SU-DHL-6 (cell line): ENCODE measurements at regions not wholly inside any gene's neighbourhood (a gene's known extent, or its start where the extent isn't known, plus 50 kb on each side); places are given as distances from the start of the nearest gene placed in this dataset.

Experiments
- H2AFZ ChIP-seq: fragments of 200-600 bp; sonication (generic); 2 replicates; pipeline ENCODE4 v1.6.1; 2014; ENCODE audit warnings: low read depth, mild to moderate bottlenecking, moderate library complexity, mixed read lengths, antibody characterized with exemption, low read length; ENCODE audit not compliant: severe bottlenecking
- H3F3A ChIP-seq: fragments of 200-600 bp; shearing (Covaris generic); 2 replicates; pipeline ENCODE4 v1.6.0; 2016; ENCODE audit warnings: antibody characterized with exemption, mild to moderate bottlenecking; ENCODE audit not compliant: insufficient read depth
- H3K27ac ChIP-seq: fragments of 200-600 bp; sonication (generic); 2 replicates; pipeline ENCODE4 v1.5.1; 2016; ENCODE audit warnings: low read depth, mild to moderate bottlenecking, low read length, moderate library complexity, mixed read lengths
- H3K27me3 ChIP-seq: fragments of 200-600 bp; sonication (generic), shearing (Covaris generic); 2 replicates; pipeline ENCODE4 v1.6.0; 2014; ENCODE audit warnings: mild to moderate bottlenecking, low read length
- H3K36me3 ChIP-seq: fragments of 200-600 bp; sonication (generic); 2 replicates; pipeline ENCODE4 v1.6.1; 2014; ENCODE audit warnings: mild to moderate bottlenecking, low read length, mixed read lengths
- H3K4me2 ChIP-seq: fragments of 300-600, 200-600 bp; shearing (Covaris generic), sonication (generic); 2 replicates; pipeline ENCODE4 v1.6.0; 2014; ENCODE audit warnings: low read length, low read depth, mild to moderate bottlenecking; ENCODE audit not compliant: poor library complexity, severe bottlenecking
- H3K4me3 ChIP-seq: fragments of 200-600 bp; sonication (generic); 2 replicates; pipeline ENCODE4 v1.5.1; 2014; ENCODE audit warnings: antibody characterized with exemption, low read length, mild to moderate bottlenecking, mixed read lengths; ENCODE audit not compliant: insufficient read depth, poor library complexity, severe bottlenecking
- H3K79me2 ChIP-seq: fragments of 200-600 bp; sonication (generic); 2 replicates; pipeline ENCODE4 v1.6.1; 2014; ENCODE audit warnings: mild to moderate bottlenecking, low read length, moderate library complexity; ENCODE audit not compliant: insufficient read depth
- H3K9ac ChIP-seq: fragments of 200-600 bp; sonication (generic); 2 replicates; pipeline ENCODE4 v1.7.0; 2014; ENCODE audit warnings: mild to moderate bottlenecking, low read length
- H3K9me2 ChIP-seq: fragments of 200-600 bp; sonication (generic); replicated peaks from 2 replicates; pipeline ENCODE4 v1.6.1; 2014; ENCODE audit warnings: low read length; ENCODE audit not compliant: insufficient read depth
- H3K9me3 ChIP-seq: fragments of 200-600 bp; sonication (generic); 2 replicates; pipeline ENCODE4 v1.6.1; 2014; ENCODE audit warnings: low read length, mixed read lengths; ENCODE audit not compliant: insufficient read depth
- H4K20me1 ChIP-seq: fragments of 200-600 bp; sonication (generic); 2 replicates; pipeline ENCODE4 v1.6.1; 2014; ENCODE audit warnings: low read depth, mild to moderate bottlenecking, antibody characterized with exemption, low read length, moderate library complexity, mixed read lengths
- CTCF ChIP-seq: fragments of 200-600 bp; sonication (generic); IDR thresholded peaks from one replicate; pipeline ENCODE4 v1.5.1; 2017; ENCODE audit warnings: antibody characterized with exemption, mild to moderate bottlenecking, low read length, moderate library complexity; ENCODE audit not compliant: insufficient read depth, poor library complexity, severe bottlenecking
- EZH2phosphoT487 ChIP-seq: fragments of 200-600 bp; sonication (generic), shearing (Covaris generic); conservative IDR thresholded peaks from 2 replicates; pipeline ENCODE4 v1.6.1; 2018; ENCODE audit warnings: mild to moderate bottlenecking, antibody characterized with exemption, low read length, moderate library complexity, mixed read lengths

DNA sequence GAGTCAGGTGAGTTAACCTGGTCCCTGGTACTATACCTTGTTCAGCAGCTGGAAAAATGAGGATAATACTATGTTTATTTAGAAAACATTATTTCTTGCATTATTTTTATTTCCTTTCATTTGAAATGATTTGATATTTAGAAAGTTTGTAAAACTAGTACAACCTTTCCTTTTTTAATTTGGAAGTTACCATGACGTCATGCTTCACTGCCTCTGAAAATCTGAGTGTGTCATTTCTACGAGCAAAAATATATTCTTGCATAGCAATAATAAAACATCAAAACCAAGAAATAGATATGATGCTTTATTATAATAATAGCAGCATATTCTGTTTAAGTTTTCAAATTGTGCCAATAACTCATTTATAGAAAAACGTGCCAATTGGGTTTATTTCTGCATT lies 1445.0 kb upstream of the RAG2 start:
- H3K27me3 ChIP-seq, result no peaks in the 10 kb centered on the region
- H3F3A ChIP-seq, result no peaks in the 10 kb centered on the region
- no peaks in the 10 kb centered on the region for H3K79me2 ChIP-seq
- H3K27ac ChIP-seq, result no peak overlapping the region
- H3K36me3 ChIP-seq, result no peaks in the 10 kb centered on the region
- no peak overlapping the region for H3K9ac ChIP-seq
- H3K9me2 ChIP-seq, result no peaks in the 10 kb centered on the region
- no peak for TF ChIP-seq EZH2phosphoT487
- TF ChIP-seq CTCF, result no peak
- no peaks in the 10 kb centered on the region for H3K9me3 ChIP-seq
- H3K4me3 ChIP-seq, result no peak overlapping the region
- no peak overlapping the region for H3K4me2 ChIP-seq
- no peaks in the 10 kb centered on the region for H4K20me1 ChIP-seq
- H2AFZ ChIP-seq, result no peak overlapping the region

DNA sequence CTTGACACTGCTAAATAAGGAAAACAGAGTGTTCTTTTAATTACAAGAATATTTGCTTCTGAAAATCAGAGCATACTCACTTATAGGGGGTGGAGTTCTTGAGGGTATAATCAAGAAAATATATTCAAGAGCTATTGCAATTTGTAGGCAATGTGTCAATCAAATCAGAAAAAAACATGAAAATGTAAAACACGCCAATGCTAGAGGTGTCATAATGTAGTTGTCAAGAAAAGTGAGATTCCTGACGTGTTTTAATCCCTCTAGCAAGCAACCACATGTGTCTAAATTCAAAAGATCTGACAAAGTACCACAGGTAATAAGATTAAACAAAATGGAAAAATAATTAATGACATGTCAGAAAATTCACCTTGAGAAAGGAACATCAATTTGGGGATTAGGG lies 1440.7 kb upstream of the RAG2 start:
- H3K9ac ChIP-seq, result no peak overlapping the region
- H3K27me3 ChIP-seq, result no peaks in the 10 kb centered on the region
- no peaks in the 10 kb centered on the region for H3F3A ChIP-seq
- H2AFZ ChIP-seq, result no peak overlapping the region
- H3K79me2 ChIP-seq, result no peaks in the 10 kb centered on the region
- H3K27ac ChIP-seq, result no peak overlapping the region
- no peak for TF ChIP-seq EZH2phosphoT487
- TF ChIP-seq CTCF, result no peak
- no peak overlapping the region for H3K4me3 ChIP-seq
- H3K4me2 ChIP-seq, result no peak overlapping the region
- H3K36me3 ChIP-seq, result no peaks in the 10 kb centered on the region
- no peaks in the 10 kb centered on the region for H4K20me1 ChIP-seq
- no peaks in the 10 kb centered on the region for H3K9me3 ChIP-seq
- no peaks in the 10 kb centered on the region for H3K9me2 ChIP-seq

GRCh38 chr11:38019072-38019775 lies 1421.2 kb upstream of the RAG2 start:
- H2AFZ ChIP-seq, result no peak overlapping the region
- no peaks in the 10 kb centered on the region for H3K79me2 ChIP-seq
- no peaks in the 10 kb centered on the region for H3K36me3 ChIP-seq
- no peaks in the 10 kb centered on the region for H3K27me3 ChIP-seq
- no peak overlapping the region for H3K4me2 ChIP-seq
- H3K27ac ChIP-seq, result no peak overlapping the region
- no peaks in the 10 kb centered on the region for H4K20me1 ChIP-seq
- H3K9me3 ChIP-seq, result no peaks in the 10 kb centered on the region
- no peaks in the 10 kb centered on the region for H3K9me2 ChIP-seq
- no peaks in the 10 kb centered on the region for H3F3A ChIP-seq
- TF ChIP-seq EZH2phosphoT487 (no peak), CTCF (no peak)
- no peak overlapping the region for H3K9ac ChIP-seq
- H3K4me3 ChIP-seq, result no peak overlapping the region
